Hepatocyte (in vitro differentiated cells): ENCODE measurements at regions not wholly inside any gene's neighbourhood (a gene's known extent, or its start where the extent isn't known, plus 50 kb on each side); places are given as distances from the start of the nearest gene placed in this dataset.

Experiments
- CTCF ChIP-seq: fragments of 200-600 bp; sonication (generic); IDR thresholded peaks from 2 replicates; pipeline ENCODE4 v1.5.1; 2016; ENCODE audit warnings: antibody characterized with exemption, mild to moderate bottlenecking; ENCODE audit not compliant: poor library complexity
- EZH2 ChIP-seq: fragments of 200-600 bp; sonication (generic); IDR thresholded peaks from 2 replicates; pipeline ENCODE4 v1.6.1; 2016; ENCODE audit warnings: antibody characterized with exemption, mild to moderate bottlenecking, borderline replicate concordance

- TF ChIP-seq CTCF = no peak
- TF ChIP-seq EZH2 = no peak
Measured at GRCh38 chr20:48180618-48181017, 395.3 kb upstream of the SULF2 start.
